Spinal cord (tissue), 10 donors: ENCODE measurements at regions not wholly inside any gene's neighbourhood (a gene's known extent, or its start where the extent isn't known, plus 50 kb on each side); places are given as distances from the start of the nearest gene placed in this dataset. TPM values are rescaled to one million over a fixed set of nuclear protein-coding genes. Genes with fewer than 3 reads are reported as not detected.
"Not testable (repeated sequence)": the region's sequence is repeated elsewhere in the genome, so short reads cannot be mapped to it uniquely, and the experiment has no call there.

Source experiments
- DNase-seq, 6 donors: peaks; one replicate each; pipeline versions ENCODE4 v3.0.0 to v3.0.0-alpha.2; 2013 to 2015; ENCODE audit warnings: low spot score in 6 of 6, low read depth in 4 of 6
- H3K27ac ChIP-seq: one replicate; pipeline ENCODE4 v1.5.1; 2013; ENCODE audit warnings: low read depth, low read length, control low read depth
- H3K27me3 ChIP-seq: one replicate; pipeline ENCODE4 v1.6.1; 2013; ENCODE audit warnings: low read length; ENCODE audit not compliant: control insufficient read depth, insufficient read depth
- H3K36me3 ChIP-seq: one replicate; pipeline ENCODE4 v1.6.1; 2013; ENCODE audit warnings: low read length; ENCODE audit not compliant: control insufficient read depth, insufficient read depth
- H3K4me1 ChIP-seq: one replicate; pipeline ENCODE4 v1.6.1; 2013; ENCODE audit warnings: low read length; ENCODE audit not compliant: control insufficient read depth, insufficient read depth
- H3K4me3 ChIP-seq: one replicate; pipeline ENCODE4 v1.5.1; 2013; ENCODE audit warnings: low read depth, low read length, control low read depth
- H3K9me3 ChIP-seq: one replicate; pipeline ENCODE4 v1.6.1; 2013; ENCODE audit warnings: low read length; ENCODE audit not compliant: control insufficient read depth, insufficient read depth
- WGBS: methylation state at CpG from one replicate; pipeline ENCODE4 v1.1.5; 2013; ENCODE audit warnings: missing lambda C conversion rate; ENCODE audit not compliant: insufficient coverage; 5-methylcytosine and 5-hydroxymethylcytosine counted together
- small RNA-seq: library from RNA; depleted of rRNA; stranded (forward); fragments of <200 nt; gene quantifications from one replicate; pipeline ENCODE3, GENCODE V24; 2014; ENCODE audit warnings: low replicate concordance
- donor health status: healthy.

GRCh38 chr18:14215952-14216351 is 83.7 kb upstream of the ZNF519 start:
- not testable (repeated sequence) for H3K36me3 ChIP-seq, DNase-seq, H3K9me3 ChIP-seq, H3K27me3 ChIP-seq, H3K27ac ChIP-seq, H3K4me1 ChIP-seq, H3K4me3 ChIP-seq

- not testable (repeated sequence) for H3K9me3 ChIP-seq, H3K27ac ChIP-seq, DNase-seq, H3K27me3 ChIP-seq, H3K36me3 ChIP-seq, H3K4me3 ChIP-seq, H3K4me1 ChIP-seq
- no CpG with 5 or more reads among the region's 2 CpGs for WGBS
Observed at GRCh38 chr18:14203424-14203823, 71.2 kb upstream of the ZNF519 start.

- H3K27me3 ChIP-seq, H3K27ac ChIP-seq, H3K4me1 ChIP-seq, H3K9me3 ChIP-seq, H3K36me3 ChIP-seq, H3K4me3 ChIP-seq, DNase-seq: not testable (repeated sequence)
- 93% methylated on average over 1 of the region's 3 CpGs for WGBS
Observed at GRCh38 chr18:14190776-14191442, 58.7 kb upstream of the ZNF519 start.

- H3K27me3 ChIP-seq: no peaks in the 10 kb centered on the region
- WGBS: no CpG with 5 or more reads among the region's 1 CpG
- no peaks in the 10 kb centered on the region for H3K9me3 ChIP-seq
- H3K36me3 ChIP-seq: no peaks in the 10 kb centered on the region
- no peaks in the 10 kb centered on the region for H3K4me1 ChIP-seq
- no peak for DNase-seq
- H3K27ac ChIP-seq: no peak overlapping the region
- H3K4me3 ChIP-seq: no peak overlapping the region
Observed at GRCh38 chr18:14189858-14190257, 57.6 kb upstream of the ZNF519 start.

- not testable (repeated sequence) for H3K36me3 ChIP-seq, H3K4me1 ChIP-seq, H3K27ac ChIP-seq, H3K27me3 ChIP-seq, H3K4me3 ChIP-seq, H3K9me3 ChIP-seq, DNase-seq
- WGBS: no CpG with 5 or more reads among the region's 4 CpGs
Observed at GRCh38 chr18:14188751-14189406, 56.6 kb upstream of the ZNF519 start.

Small RNA genes in the stretch of these regions (small RNA-seq; reads per million reads assigned to genes)
- gene RNU6-316P: not detected
